Raji (cell line): ENCODE measurements at regions not wholly inside any gene's neighbourhood (a gene's known extent, or its start where the extent isn't known, plus 50 kb on each side); places are given as distances from the start of the nearest gene placed in this dataset.
A peak's percentile ranks its signal among the peaks of the same experiment; 100 is the strongest.

Source experiments
- POLR2A ChIP-seq: IDR thresholded peaks from 2 replicates; pipeline ENCODE4 v1.6.1; 2011; ENCODE audit warnings: low read depth, low read length, control low read depth; ENCODE audit not compliant: insufficient read depth

DNA sequence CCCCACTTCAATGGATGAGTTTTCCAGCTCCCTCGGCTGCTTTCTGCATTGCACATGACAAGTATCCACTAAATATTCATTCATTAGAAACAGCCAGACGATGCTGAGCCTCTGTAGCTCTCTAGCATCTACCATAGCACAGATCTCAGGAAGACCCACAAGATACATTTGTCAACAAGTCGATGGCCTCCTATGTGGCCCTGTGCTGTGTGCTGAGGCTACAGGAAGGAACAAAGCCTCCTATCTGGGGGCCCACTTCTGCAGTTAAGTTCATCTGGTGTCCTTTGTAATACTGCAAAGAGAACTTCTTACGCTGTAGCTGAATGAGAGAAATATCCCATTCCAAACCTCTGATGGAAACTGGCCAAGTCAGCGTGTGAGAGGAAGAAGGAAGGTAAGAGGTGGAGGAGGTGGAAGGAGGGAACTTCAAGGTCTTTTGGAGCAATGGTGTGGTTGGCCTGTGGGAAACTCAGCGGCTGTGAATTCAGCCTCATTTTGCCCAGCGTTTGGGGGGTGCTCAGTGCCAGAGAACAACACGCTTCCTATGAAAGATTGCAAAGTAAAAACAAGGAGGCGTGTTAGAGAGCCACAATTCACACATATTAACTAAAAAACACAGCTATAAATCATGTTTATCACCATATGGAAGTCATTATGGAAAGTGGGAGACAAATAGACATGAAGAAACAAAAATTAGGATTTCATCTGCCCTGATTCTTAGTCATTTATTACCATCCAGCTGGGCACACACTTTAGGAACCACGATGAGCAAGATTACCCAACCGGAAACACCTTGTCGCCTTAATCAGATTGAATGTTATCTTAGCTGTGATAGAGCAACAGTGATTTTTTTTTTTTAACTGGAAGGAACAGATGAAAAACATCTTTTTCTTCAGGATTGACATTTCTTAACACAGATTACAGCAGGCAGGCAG, 62.2 kb upstream of the USP6NL start:
- TF ChIP-seq POLR2A: no peak

GRCh38 chr10:11672836-11673235, 61.4 kb upstream of the USP6NL start:
- TF ChIP-seq POLR2A: peak; percentile 47; the same call in 1 of the 2 replicates

GRCh38 chr10:11670381-11670780, 58.9 kb upstream of the USP6NL start:
- no peak for TF ChIP-seq POLR2A

GRCh38 chr10:11668847-11669610, 57.6 kb upstream of the USP6NL start:
- no peak for TF ChIP-seq POLR2A

DNA sequence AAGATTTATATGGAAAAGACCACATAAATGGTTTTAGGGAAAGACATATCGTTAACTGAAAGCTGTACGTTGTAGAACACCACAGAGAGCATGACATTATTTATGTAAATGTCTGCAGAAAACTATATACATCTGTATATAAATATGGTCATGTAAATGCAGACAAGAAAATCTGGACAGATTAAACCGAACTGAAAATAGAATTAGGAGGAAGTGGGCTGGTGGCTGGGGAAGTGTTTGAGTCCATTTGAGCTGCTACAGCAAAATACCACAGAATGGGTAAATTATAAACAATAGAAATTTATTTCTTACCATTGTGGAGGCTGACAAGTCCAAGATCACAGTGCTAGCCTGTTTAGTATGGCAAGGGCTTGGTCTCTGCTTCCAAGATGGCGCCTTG, 56.3 kb upstream of the USP6NL start:
- TF ChIP-seq POLR2A: no peak

- TF ChIP-seq POLR2A: peak; percentile 41; the same call in 1 of the 2 replicates
Measured at GRCh38 chr10:11663763-11664555, 52.5 kb upstream of the USP6NL start.

DNA sequence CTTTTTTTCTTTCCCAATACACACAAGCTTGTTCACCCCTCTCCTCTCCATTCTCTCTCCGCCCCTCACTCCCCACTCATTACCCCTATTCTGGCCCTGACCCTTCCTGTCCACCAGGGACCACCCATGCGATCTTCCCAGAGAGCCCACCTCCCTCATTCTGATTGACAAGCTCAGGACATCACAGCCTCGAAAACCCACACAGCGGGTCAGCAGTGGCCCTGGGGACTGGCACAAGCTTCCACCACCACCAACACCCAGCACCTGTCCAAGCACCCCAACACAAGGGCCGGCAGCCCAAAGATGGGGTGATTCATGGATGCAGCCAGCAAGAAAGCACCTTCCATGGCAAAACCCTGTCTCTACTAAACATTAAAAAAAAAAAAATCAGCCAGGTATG, 50.0 kb upstream of the USP6NL start:
- TF ChIP-seq POLR2A: no peak
